ENCODE measurements at regions not wholly inside any gene's neighbourhood (a gene's known extent, or its start where the extent isn't known, plus 50 kb on each side); places are given as distances from the start of the nearest gene placed in this dataset.

DNA sequence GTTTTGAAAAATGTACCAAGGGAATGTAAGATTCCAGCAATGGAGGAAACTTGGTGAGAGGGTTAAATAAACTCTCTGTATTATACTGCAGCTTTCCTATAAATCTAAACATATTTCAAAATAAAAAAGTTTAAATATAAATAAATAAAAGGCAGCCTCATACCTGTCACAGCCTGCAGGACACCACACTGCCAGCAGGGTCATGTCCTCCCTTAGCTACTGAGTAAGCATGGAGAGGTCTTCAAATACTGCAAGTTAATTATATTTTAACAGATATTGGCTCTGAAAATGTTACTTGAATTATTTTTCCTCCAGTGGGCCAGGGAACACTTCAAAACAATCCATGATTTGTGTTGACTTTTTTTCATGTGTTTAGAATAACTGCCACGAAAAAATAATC lies 852.8 kb upstream of the PCDH7 start:
- TF ChIP-seq TARDBP (IDR thresholded peaks at IDR 0.05) (no peak), SP1 (IDR thresholded peaks at IDR 0.05) (no peak), HDGF (IDR thresholded peaks at IDR 0.05; ENCODE audit: borderline replicate concordance) (no peak)
- TF ChIP-seq, protein P1, sequence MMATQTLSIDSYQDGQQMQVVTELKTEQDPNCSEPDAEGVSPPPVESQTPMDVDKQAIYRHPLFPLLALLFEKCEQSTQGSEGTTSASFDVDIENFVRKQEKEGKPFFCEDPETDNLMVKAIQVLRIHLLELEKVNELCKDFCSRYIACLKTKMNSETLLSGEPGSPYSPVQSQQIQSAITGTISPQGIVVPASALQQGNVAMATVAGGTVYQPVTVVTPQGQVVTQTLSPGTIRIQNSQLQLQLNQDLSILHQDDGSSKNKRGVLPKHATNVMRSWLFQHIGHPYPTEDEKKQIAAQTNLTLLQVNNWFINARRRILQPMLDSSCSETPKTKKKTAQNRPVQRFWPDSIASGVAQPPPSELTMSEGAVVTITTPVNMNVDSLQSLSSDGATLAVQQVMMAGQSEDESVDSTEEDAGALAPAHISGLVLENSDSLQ (IDR thresholded peaks at IDR 0.05) = no peak

Data from HEK293T (cell line).